ENCODE measurements at regions not wholly inside any gene's neighbourhood (a gene's known extent, or its start where the extent isn't known, plus 50 kb on each side); places are given as distances from the start of the nearest gene placed in this dataset.

- Histone ChIP-seq H3K36me3 (ENCODE audit: insufficient read depth, low read length) (no peaks in the 10 kb centered on the region), H3K79me2 (ENCODE audit: control insufficient read depth, insufficient read depth, low read length, unreplicated experiment) (no peaks in the 10 kb centered on the region), H3K4me1 (ENCODE audit: control insufficient read depth, insufficient read depth, low read length, unreplicated experiment) (no peaks in the 10 kb centered on the region), H3K27me3 (ENCODE audit: insufficient read depth, low read length) (no peaks in the 10 kb centered on the region), H3K4me3 (ENCODE audit: low read depth, low read length) (no peak overlapping the region), H3K27ac (ENCODE audit: low read depth, low read length) (no peak overlapping the region), H2AFZ (ENCODE audit: low read length, unreplicated experiment) (no peak overlapping the region)
Measured at GRCh38 chr15:97446138-97446537, 514.4 kb upstream of the ARRDC4 start.

DNA sequence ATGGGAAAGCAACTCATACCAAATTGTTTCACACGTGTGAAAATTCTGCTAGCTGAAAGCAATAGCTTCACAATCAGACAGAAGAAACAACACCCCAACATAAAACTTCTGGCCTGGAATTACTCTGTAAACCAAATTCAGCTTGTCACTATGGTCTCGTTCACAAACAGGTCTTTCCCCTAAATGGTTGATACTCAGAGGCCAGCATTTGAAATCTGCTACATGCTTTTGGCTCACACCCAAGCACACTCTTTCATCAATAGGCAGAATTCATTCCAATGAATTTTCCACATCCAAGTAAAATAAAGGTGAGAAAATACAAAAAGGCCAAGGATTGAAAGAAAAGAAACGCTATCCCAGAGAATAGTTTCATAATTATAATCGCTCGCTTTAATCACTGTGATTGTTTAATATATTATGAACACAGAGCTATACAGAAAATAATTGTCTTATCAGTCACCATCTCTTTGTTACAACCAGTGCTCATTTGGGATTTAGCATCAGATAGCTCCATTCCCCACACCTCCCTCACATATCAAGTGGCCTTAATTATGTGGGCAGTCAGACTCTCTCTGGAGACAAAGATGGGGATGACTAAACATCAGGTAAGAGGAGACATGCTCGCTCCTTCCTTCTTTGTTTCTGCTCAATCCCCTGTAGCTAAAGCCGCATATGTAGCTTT lies 503.8 kb upstream of the ARRDC4 start:
- no peaks in the 10 kb centered on the region for H3K36me3 ChIP-seq (ENCODE audit: insufficient read depth, low read length)
- no peaks in the 10 kb centered on the region for H3K27me3 ChIP-seq (ENCODE audit: insufficient read depth, low read length)
- H3K4me3 ChIP-seq (ENCODE audit: low read depth, low read length), result no peak overlapping the region
- H2AFZ ChIP-seq (ENCODE audit: low read length, unreplicated experiment), result no peak overlapping the region
- H3K4me1 ChIP-seq (ENCODE audit: control insufficient read depth, insufficient read depth, low read length, unreplicated experiment), result no peaks in the 10 kb centered on the region
- no peaks in the 10 kb centered on the region for H3K79me2 ChIP-seq (ENCODE audit: control insufficient read depth, insufficient read depth, low read length, unreplicated experiment)
- H3K27ac ChIP-seq (ENCODE audit: low read depth, low read length), result no peak overlapping the region

DNA sequence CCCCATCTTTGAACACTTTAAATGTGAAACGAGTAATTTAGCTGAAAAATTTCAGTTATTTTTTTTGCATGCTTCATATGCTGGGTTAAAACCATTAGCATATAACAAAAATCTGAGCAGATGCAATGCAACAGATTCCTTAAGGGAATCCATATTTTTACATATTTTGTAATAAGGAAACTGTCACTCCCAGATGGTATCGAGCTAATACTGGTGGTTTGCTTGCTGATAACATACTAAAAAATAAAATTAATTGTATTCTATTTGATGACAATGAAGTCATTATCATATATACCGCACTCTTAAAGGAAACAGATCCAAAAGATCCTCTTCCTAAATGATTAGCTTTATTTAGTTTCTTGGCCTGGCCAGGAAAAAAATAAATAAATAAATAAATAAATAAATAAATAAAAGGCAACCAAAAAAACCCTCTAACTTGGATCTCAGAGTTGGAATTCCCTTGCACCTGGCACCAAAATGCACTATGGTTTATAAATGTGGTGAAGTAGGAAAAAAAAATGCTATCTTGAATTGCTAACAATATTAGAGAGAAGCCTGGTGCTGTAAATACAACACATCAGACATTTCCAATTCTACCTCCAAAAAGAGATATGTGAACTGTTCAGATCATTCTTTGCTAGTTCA lies 503.2 kb upstream of the ARRDC4 start:
- H3K79me2 ChIP-seq (ENCODE audit: control insufficient read depth, insufficient read depth, low read length, unreplicated experiment), result no peaks in the 10 kb centered on the region
- H3K27me3 ChIP-seq (ENCODE audit: insufficient read depth, low read length), result no peaks in the 10 kb centered on the region
- no peak overlapping the region for H3K4me3 ChIP-seq (ENCODE audit: low read depth, low read length)
- no peaks in the 10 kb centered on the region for H3K36me3 ChIP-seq (ENCODE audit: insufficient read depth, low read length)
- H3K27ac ChIP-seq (ENCODE audit: low read depth, low read length), result no peak overlapping the region
- no peaks in the 10 kb centered on the region for H3K4me1 ChIP-seq (ENCODE audit: control insufficient read depth, insufficient read depth, low read length, unreplicated experiment)
- H2AFZ ChIP-seq (ENCODE audit: low read length, unreplicated experiment), result no peak overlapping the region

DNA sequence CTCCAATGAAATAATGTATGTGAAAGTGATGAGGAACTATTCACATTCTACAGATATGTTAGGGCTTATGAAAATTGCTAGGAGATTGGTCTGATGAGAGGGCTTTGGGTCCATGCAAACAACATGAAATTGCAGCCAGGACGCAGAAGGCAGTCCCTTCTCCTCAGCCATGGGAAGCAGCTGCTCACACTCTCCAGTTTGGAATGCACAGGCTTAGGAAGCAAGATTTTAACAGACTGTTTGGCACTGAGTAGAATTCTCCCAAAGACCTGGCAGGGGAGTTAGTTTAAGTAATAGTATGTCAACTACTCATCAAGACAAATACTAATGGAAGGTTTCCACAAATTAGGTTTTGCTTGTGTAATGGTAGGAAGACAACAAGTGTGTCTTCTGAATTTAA lies 500.7 kb upstream of the ARRDC4 start:
- Histone ChIP-seq H3K79me2 (ENCODE audit: control insufficient read depth, insufficient read depth, low read length, unreplicated experiment) (no peaks in the 10 kb centered on the region), H3K4me1 (ENCODE audit: control insufficient read depth, insufficient read depth, low read length, unreplicated experiment) (no peaks in the 10 kb centered on the region), H3K36me3 (ENCODE audit: insufficient read depth, low read length) (no peaks in the 10 kb centered on the region), H3K27me3 (ENCODE audit: insufficient read depth, low read length) (no peaks in the 10 kb centered on the region), H3K4me3 (ENCODE audit: low read depth, low read length) (no peak overlapping the region), H2AFZ (ENCODE audit: low read length, unreplicated experiment) (no peak overlapping the region), H3K27ac (ENCODE audit: low read depth, low read length) (no peak overlapping the region)

DNA sequence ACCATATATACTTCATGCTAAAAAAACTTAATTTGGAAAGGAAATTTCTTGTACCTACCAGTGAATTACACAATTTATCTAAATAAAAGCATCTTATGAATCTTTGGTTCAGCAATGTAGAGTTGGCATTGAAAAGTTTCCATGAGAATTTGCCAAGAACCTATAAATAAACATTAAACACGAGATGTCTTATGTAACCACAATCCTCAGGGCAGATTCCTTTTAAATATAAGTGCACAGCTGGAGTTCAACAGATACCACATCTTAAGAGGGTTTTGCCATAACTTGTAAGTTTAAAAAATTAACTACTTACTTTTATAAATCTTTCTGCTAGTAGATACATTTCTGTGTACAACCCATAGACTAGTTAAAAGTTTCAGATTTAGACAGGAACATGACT lies 499.3 kb upstream of the ARRDC4 start:
- Histone ChIP-seq H3K27ac (ENCODE audit: low read depth, low read length) (no peak overlapping the region), H3K79me2 (ENCODE audit: control insufficient read depth, insufficient read depth, low read length, unreplicated experiment) (no peaks in the 10 kb centered on the region), H3K4me1 (ENCODE audit: control insufficient read depth, insufficient read depth, low read length, unreplicated experiment) (no peaks in the 10 kb centered on the region), H3K36me3 (ENCODE audit: insufficient read depth, low read length) (no peaks in the 10 kb centered on the region), H2AFZ (ENCODE audit: low read length, unreplicated experiment) (no peak overlapping the region), H3K4me3 (ENCODE audit: low read depth, low read length) (no peak overlapping the region), H3K27me3 (ENCODE audit: insufficient read depth, low read length) (no peaks in the 10 kb centered on the region)

DNA sequence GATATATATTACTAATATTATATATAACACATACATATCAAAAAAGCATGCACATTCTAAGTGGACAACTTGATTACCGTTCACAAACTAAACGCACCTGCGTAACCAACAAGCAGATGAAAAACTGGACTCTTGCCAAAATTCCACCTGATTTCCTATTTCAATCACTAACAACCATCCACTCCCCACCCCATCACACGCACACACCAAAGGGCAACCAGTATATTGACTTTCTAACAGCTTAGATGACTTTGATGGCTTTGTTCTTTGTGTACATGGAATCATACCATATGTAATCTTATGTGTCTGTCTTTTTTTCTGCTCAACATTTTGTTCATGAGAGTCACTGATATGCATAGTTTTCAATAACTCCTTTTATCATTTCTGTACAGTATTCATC lies 496.8 kb upstream of the ARRDC4 start:
- Histone ChIP-seq H3K4me1 (ENCODE audit: control insufficient read depth, insufficient read depth, low read length, unreplicated experiment) (no peaks in the 10 kb centered on the region), H3K27ac (ENCODE audit: low read depth, low read length) (no peak overlapping the region), H2AFZ (ENCODE audit: low read length, unreplicated experiment) (no peak overlapping the region), H3K27me3 (ENCODE audit: insufficient read depth, low read length) (no peaks in the 10 kb centered on the region), H3K79me2 (ENCODE audit: control insufficient read depth, insufficient read depth, low read length, unreplicated experiment) (no peaks in the 10 kb centered on the region), H3K4me3 (ENCODE audit: low read depth, low read length) (no peak overlapping the region), H3K36me3 (ENCODE audit: insufficient read depth, low read length) (no peaks in the 10 kb centered on the region)

GRCh38 chr15:97470417-97470816 lies 490.1 kb upstream of the ARRDC4 start:
- H3K4me1 ChIP-seq (ENCODE audit: control insufficient read depth, insufficient read depth, low read length, unreplicated experiment), result no peaks in the 10 kb centered on the region
- no peak overlapping the region for H3K27ac ChIP-seq (ENCODE audit: low read depth, low read length)
- no peak overlapping the region for H3K4me3 ChIP-seq (ENCODE audit: low read depth, low read length)
- no peaks in the 10 kb centered on the region for H3K27me3 ChIP-seq (ENCODE audit: insufficient read depth, low read length)
- no peaks in the 10 kb centered on the region for H3K36me3 ChIP-seq (ENCODE audit: insufficient read depth, low read length)
- no peak overlapping the region for H2AFZ ChIP-seq (ENCODE audit: low read length, unreplicated experiment)
- no peaks in the 10 kb centered on the region for H3K79me2 ChIP-seq (ENCODE audit: control insufficient read depth, insufficient read depth, low read length, unreplicated experiment)

GRCh38 chr15:97473627-97474026 lies 486.9 kb upstream of the ARRDC4 start:
- no peaks in the 10 kb centered on the region for H3K4me1 ChIP-seq (ENCODE audit: control insufficient read depth, insufficient read depth, low read length, unreplicated experiment)
- no peak overlapping the region for H2AFZ ChIP-seq (ENCODE audit: low read length, unreplicated experiment)
- no peaks in the 10 kb centered on the region for H3K27me3 ChIP-seq (ENCODE audit: insufficient read depth, low read length)
- no peak overlapping the region for H3K27ac ChIP-seq (ENCODE audit: low read depth, low read length)
- H3K36me3 ChIP-seq (ENCODE audit: insufficient read depth, low read length), result no peaks in the 10 kb centered on the region
- no peaks in the 10 kb centered on the region for H3K79me2 ChIP-seq (ENCODE audit: control insufficient read depth, insufficient read depth, low read length, unreplicated experiment)
- H3K4me3 ChIP-seq (ENCODE audit: low read depth, low read length), result no peak overlapping the region

GRCh38 chr15:97479957-97480356 lies 480.5 kb upstream of the ARRDC4 start:
- no peaks in the 10 kb centered on the region for H3K79me2 ChIP-seq (ENCODE audit: control insufficient read depth, insufficient read depth, low read length, unreplicated experiment)
- H3K4me3 ChIP-seq (ENCODE audit: low read depth, low read length), result no peak overlapping the region
- H3K36me3 ChIP-seq (ENCODE audit: insufficient read depth, low read length), result no peaks in the 10 kb centered on the region
- no peaks in the 10 kb centered on the region for H3K4me1 ChIP-seq (ENCODE audit: control insufficient read depth, insufficient read depth, low read length, unreplicated experiment)
- no peak overlapping the region for H3K27ac ChIP-seq (ENCODE audit: low read depth, low read length)
- H3K27me3 ChIP-seq (ENCODE audit: insufficient read depth, low read length), result no peaks in the 10 kb centered on the region
- H2AFZ ChIP-seq (ENCODE audit: low read length, unreplicated experiment), result no peak overlapping the region

- H3K36me3 ChIP-seq (ENCODE audit: insufficient read depth, low read length), result no peaks in the 10 kb centered on the region
- H3K27me3 ChIP-seq (ENCODE audit: insufficient read depth, low read length), result no peaks in the 10 kb centered on the region
- no peak overlapping the region for H3K27ac ChIP-seq (ENCODE audit: low read depth, low read length)
- H3K4me3 ChIP-seq (ENCODE audit: low read depth, low read length), result no peak overlapping the region
- H2AFZ ChIP-seq (ENCODE audit: low read length, unreplicated experiment), result no peak overlapping the region
- no peaks in the 10 kb centered on the region for H3K79me2 ChIP-seq (ENCODE audit: control insufficient read depth, insufficient read depth, low read length, unreplicated experiment)
- H3K4me1 ChIP-seq (ENCODE audit: control insufficient read depth, insufficient read depth, low read length, unreplicated experiment), result no peaks in the 10 kb centered on the region
Measured at GRCh38 chr15:97482521-97482920, 478.0 kb upstream of the ARRDC4 start.

DNA sequence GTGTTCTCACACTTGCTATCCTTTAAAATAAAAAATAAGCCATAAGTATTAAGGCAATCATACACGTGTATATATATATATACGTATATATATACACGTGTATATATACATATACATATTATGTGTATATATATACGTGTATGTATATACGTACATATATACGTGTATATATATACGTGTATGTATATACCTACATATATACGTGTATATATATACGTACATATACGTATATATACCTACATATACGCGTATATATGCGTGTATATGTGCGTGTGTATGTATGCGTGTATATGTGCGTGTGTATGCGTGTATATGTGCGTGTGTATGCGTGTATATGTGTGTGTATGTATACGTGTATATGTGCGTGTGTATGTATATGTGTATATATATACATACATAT lies 477.3 kb upstream of the ARRDC4 start:
- Histone ChIP-seq H3K4me1 (ENCODE audit: control insufficient read depth, insufficient read depth, low read length, unreplicated experiment) (no peaks in the 10 kb centered on the region), H3K27me3 (ENCODE audit: insufficient read depth, low read length) (no peaks in the 10 kb centered on the region), H3K4me3 (ENCODE audit: low read depth, low read length) (no peak overlapping the region), H2AFZ (ENCODE audit: low read length, unreplicated experiment) (no peak overlapping the region), H3K27ac (ENCODE audit: low read depth, low read length) (no peak overlapping the region), H3K36me3 (ENCODE audit: insufficient read depth, low read length) (no peaks in the 10 kb centered on the region), H3K79me2 (ENCODE audit: control insufficient read depth, insufficient read depth, low read length, unreplicated experiment) (no peaks in the 10 kb centered on the region)
